Stimulated activated CD4-positive, alpha-beta T cell treated with anti-CD3 and anti-CD28 coated beads, Interleukin-12 subunit alpha, Interleukin-12 subunit beta, amount 100 ng/mL, for 48 hours (primary cell): ENCODE measurements at regions not wholly inside any gene's neighbourhood (a gene's known extent, or its start where the extent isn't known, plus 50 kb on each side); places are given as distances from the start of the nearest gene placed in this dataset.

Experiments
- DNase-seq, 3 donors: peaks; one replicate each; pipeline ENCODE4 v3.0.0-alpha.2; 2020; ENCODE audit warnings: low read depth in 2 of 3, low spot score in 1 of 3

DNA sequence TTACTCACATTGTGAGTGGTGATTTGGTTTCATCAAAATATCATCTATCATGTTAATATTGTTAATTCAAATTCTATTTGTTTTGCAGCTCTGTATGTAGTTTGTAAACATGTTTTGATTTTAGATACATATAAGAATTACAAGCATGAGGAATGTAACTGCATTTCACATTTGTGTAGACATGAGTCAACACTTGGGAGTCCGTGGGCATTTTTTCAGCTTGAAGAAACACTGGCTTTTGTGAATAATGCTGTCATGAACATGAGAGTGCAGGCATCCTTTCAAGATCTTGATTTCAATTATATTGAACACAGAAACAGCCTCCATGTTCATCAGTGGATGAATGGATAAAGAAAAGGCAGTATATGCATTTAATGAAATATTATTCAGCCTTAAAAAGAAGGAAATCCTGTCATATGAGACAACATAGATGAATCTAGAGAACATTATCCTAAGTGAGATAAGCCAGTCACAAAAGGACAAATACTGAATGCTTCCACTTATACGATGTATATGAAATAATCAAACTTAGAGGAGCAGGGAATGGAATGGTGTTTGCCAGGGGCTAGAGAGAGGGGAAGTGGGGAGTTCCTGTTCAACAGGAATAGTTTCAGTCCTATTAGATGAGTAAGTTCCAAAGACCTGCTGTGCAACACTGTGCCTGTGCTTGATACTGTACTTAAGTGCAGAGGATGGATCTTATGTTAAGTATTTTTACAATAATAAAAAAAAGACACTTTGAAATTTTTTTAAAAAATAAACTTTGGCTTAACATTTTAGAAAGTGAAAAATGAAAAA is 194.9 kb downstream of the LRATD1 start:
- no peak for DNase-seq

DNA sequence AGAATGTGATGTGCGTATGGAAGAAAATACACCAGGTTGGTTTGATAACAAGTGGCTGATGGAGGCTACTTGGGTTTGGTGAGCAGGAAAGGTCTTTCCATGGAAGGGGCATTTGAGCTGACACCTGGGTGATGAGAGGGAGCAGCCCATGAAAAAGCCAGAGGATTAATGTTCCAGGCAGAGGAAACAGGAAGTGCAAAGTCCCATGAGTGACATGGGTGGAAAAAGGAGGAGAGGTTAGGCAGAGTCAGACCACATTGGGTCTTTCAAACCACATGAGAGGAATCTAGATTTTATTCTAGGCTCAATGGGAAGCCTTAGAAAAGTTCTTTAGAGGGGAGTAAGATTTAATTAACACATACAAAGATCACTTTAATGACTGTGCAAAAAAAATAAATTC is 195.7 kb downstream of the LRATD1 start:
- DNase-seq, result no peak

DNA sequence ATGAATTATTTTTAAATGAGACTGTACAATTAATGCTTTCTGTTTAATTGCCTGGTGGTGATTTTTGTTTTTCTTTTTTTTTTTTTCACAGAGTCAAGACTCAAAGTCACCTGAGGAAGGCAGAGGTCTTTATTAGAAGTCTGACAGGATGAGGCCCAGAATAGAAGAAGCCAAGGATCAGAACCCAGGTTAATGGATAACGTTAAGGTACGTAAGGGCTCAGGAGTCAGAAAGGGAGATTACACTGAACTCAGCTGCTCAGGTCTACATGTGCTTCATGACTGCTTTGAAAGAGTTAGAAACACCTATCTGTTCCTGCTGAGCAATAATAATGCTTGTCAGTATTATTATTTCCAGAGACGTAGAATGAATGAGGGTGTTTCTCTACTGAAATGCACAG is 196.5 kb downstream of the LRATD1 start:
- no peak for DNase-seq

DNA sequence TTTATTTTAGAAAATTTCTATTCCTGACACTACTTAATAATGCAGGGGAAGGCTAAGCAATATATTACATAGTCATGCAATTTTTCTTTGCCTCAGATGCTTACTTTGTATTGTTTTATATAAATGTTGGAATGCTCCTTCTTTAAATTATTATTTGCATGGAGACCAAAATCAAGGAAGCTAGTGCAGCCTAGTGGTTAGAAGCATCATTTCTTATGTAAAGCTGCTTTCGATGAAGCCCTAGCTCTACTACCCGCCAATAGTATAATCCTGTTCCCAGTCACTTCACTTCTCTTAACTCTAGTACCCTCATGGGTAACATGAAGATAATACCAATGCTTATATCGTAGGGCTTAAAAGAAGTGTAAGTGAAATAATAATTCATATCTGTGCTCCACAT is 198.9 kb downstream of the LRATD1 start:
- DNase-seq, result no peak

DNA sequence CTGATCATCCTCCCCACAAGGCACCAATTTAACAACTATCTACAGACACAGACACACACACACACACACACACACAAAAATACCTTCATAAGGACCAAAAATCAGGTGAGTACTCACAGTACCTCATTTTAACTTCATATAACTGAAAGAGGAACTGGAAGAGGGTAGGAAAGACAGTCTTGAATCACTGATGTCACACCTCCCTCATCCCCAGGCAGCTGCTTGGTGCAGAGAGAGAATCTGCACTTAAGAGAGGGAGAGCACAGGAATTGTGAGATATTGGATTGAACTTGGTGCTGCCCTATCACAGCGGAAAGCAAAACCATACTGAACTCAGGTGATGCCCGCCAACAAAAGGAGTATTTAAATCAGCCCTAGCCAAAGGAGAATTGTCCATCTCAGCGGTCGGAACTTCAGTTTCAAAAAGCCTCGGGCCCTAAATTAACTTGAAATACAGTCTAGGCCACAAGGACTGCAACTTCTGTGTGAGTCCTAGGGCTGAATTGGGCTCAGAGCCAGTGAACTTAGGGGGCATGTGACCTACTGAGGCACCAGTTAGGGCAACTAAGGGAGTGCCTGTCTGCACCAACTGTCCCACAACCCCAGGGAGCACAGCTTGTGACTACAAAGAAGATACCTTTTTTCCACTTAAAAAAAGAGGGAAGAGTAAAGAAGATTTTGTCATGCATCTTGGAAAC is 211.1 kb downstream of the LRATD1 start:
- no peak for DNase-seq

DNA sequence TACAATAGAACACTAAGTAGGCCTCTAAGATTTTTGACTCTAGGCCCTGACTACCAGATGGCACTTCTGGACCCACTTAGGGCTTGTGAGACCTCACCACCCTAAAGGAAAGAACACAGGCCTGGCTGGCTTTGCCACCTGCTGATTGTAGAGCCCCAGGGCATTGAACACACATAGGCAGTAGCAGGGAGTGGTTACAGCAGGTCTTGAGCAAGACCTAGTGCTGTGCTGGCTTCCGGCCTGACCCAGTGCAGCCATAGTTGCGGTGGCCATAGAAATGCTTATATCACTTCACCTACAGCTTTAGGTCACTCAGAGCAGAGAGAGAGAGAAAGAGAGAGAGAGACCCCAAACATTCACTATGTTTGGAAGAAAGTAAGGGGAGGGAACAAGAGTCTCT is 223.2 kb downstream of the LRATD1 start:
- no peak for DNase-seq

DNA sequence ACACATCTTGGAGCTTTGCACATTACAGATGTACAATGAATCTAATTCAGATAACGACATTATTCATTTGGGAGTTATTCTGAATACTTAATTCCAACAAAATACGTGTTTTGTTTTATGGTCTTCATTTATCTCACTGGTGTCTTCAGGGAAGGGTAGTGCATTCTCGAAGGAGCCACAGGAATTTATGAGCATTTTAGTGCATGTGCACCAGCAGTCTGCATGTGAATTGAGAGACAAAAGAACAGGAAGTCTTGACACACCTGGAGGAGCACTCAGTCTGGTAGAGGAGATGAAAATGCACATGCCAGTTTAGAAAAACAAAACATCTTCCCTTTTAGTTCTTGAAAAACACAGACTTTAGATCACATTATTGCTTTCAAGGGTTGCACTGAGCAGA is 228.7 kb downstream of the LRATD1 start:
- no peak for DNase-seq

DNA sequence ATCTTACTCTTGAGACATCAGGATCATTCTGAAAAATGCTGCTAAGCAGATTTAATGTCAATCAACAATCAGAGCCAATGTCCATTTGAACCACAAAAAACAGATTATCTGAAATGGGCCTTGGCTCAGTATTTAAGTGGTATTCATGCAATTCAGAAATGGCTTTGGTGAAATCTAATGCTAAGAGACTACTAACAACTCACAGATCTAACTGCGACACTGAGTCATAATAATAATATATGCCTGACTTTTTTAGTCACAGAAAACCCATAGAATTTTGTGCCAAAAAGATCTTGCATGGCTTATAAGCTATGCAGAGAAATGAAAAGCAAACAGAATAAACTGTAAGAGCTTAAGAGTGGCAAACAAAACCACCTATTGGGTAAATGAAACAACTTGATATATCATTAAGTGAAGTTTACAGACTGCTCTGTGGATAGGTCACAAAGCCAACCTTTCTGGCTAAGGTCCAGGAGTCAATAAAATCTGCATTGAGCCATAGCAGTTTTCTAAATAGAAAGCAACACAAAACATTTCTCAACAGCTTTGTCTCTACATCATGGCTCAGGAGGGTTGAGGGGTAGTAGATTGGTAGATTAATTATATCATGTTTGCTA is 234.3 kb downstream of the LRATD1 start:
- DNase-seq, result no peak

DNA sequence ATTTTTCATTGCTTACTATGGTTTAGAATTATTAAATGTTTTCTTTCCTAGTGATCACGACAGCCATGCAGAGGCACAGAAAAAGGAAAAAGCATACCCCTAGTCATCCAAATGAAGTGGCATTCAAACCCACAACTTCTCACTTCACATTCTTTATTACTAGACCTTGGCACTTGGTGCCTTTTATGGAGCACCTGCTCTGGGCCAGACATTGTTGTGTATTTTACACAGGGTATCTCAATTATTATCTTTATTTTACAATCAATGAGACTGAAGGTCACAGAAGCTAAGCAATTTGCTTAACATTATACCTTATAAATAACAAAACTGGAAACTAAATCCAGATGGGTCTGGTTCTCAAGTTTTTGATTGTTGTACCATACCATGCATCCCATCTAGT is 235.3 kb downstream of the LRATD1 start:
- no peak for DNase-seq

DNA sequence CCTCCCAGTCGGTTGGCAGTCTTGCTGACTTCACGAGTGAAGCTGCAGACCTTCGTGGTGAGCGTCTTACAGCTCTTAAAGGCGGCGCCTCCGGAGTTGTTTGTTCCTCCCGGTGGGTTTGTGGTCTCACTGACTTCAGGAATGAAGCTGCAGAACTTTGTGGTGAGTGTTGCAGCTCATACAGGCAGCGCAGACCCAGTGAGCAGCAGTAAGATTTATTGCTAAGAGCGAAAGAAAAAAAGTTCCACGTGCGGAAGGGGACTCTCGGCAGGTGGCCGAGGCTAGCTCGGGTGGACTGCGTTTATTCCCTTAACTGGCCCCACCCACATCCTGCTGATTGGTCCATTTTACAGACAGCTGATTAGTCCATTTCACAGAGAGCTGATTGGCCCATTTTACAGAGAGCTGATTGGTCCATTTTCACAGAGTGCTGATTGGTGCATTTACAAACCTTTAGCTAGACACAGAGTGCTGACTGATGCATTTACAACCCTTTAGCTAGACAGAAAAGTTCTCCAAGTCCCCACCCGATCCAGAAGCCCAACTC is 240.3 kb downstream of the LRATD1 start:
- no peak for DNase-seq

DNA sequence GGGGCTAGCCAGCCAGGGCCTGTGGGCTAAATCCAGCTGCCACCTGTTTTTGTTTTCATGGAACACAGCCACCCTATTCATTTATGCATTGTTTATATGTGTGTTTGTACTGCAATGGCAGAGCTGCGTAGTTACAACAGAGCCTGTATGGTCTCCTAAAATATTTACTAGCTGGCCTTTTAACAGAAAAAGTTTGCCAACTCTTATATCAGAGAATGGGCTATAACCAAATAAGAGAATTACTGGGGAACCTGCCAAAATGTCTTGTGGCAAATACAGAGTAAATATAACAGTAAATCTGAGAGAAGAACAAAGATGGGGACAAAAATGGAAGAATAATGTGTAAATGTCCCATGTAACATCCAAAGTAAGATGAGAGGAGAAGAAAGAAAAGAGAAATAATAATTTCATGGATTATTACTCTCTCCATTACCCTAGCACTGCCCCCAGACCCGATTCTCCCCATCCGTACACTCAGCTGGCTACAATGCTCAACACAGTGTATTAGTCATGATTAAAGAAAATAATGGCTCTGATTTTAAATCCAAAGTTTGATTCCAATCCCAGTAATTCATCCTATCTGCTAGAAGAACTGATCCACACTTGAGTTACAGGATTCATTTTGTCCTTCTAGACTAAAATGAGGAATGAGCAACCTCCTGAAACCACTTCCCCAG is 249.3 kb downstream of the LRATD1 start:
- DNase-seq, result no peak

DNA sequence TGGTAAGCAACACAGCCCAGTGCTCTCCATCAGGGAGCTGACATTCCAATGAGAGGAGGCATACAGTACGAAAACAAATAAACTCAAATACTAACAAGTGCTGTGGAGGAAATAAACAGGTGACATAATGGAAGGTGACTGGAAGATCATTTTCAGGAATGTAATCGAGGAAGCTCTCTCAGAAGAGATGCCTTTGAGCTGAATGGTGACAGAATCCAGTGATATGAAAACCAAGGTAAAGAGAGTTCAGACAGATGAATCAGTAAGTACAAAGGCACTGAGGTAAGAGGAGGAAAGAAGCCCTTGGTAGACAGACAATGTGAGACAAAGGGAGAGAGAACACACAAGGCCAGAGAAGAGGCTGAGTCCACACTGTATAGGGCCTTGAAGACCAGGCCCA is 252.1 kb downstream of the LRATD1 start:
- DNase-seq, result no peak

DNA sequence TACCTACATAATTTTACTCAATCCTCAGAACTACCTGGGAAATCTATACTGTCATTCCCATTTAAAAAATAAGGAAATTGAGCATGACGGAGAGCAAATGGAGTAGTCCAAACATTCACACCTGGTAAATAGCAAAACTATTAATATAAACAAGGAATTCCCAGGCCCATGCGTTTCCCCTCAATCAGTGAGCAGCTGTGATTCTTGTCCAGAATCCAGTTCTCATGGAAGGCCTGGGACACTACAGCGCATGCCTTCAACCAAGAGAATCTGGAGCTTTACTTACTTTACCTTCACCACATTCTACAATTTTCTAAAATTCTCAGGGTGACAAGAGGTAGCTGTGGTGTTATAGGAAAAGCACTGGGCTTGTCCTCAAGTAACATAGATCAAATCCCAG is 259.0 kb downstream of the LRATD1 start:
- no peak for DNase-seq

DNA sequence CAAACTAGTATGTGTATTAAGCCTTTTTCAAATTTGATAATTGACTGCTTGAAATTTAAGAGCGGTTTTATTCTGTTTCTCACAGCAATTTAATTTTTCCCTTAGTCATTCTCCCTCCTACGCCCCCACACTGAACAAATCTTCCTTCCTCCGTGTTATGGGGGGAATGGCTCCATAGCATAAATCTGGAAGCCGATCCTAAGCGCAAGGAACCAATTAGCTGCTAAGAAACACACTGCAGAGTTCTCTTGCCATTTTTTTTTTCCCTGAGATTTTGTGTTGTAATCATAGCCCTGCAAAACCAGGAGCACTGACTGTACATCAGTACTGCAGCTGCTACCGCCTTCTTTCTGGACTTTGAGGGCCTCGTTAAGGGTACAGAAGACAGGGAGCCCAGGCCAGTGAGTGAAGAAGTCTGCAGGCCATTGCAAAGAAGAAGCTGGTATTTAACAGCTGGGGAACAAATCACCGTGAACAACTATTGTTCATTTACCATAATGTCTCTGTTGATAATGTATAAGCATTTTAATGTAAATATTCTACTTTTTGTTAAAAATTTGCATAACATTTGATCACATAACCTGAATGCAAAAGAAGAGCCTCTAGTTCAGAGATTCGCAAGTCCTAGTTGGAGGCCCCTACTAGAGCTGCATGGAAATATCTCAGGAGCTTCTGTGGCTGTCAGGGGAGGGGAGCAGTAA is 264.0 kb downstream of the LRATD1 start:
- no peak for DNase-seq

DNA sequence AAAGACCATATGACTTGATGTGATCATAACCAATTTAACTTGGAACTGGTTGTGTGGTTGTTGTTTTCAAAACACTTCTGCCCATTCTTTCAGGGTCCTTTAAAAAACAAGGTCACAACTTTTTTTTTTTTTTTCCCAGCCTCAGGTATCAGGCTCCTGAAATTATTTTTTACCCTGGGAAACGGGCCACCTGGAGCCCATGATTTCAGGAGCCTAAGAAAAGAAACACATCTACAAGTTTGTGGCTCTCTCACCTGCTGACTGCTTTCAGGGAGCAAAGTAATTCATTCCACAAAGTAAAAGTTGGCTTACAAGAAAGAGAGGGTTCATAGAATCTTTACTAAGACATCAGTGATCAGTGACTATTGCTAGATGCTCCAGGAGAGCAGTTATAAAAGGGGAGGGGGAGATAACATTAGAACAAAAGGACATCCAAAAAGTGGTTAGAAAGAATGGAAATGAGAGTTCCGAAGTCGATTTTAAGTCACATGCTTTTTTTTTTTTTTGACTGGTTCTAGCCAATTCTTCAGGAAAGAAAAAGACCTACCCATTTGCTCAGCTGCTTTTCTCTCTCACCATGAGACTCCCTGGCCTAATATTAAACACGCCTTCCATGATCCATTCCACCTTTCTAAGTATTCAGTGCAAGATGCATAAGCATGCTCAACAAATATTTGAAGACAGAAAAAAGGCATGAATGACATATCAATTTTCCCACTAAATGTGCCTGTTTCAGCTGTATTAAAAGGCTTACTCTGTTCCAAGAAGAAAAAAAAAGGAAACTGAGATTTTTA is 267.3 kb downstream of the LRATD1 start:
- no peak for DNase-seq

DNA sequence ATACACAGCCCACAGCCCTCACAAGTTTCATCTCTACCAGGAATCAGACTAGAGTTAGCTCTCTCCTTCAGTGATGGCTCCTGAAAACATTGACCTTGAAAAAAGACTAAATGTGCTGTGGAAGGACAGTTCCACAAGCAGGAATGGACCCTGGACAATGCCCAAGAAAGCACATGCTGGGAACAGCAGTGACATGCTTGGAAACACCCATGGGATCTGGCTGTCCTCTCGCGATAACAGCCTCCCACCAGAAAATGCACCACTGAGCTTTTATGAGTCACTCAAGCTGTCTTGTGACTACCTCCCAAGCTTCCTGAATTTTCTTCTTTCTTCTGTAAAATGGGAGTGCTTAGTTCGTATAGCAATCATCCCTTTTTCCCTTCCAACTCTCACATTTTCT is 269.2 kb downstream of the LRATD1 start:
- no peak for DNase-seq

DNA sequence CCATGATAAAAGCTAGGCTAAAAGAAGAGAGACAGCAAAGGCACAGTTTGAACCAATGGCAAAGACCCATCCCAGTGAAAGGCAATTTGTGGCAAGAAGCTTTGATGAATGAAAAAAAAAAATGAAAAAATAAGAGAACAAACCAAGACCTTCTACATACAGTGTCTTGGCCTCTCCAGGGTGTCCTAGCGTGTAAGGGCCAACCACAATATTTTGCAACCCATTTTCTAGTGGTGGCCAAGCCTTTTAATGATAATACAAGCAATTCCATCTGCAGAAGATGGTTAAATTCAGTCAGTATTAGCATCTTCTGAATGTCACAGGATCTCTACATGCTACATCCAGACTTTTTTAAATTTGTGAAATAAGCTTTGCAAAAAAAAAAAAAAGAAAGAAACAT is 270.4 kb downstream of the LRATD1 start:
- no peak for DNase-seq

DNA sequence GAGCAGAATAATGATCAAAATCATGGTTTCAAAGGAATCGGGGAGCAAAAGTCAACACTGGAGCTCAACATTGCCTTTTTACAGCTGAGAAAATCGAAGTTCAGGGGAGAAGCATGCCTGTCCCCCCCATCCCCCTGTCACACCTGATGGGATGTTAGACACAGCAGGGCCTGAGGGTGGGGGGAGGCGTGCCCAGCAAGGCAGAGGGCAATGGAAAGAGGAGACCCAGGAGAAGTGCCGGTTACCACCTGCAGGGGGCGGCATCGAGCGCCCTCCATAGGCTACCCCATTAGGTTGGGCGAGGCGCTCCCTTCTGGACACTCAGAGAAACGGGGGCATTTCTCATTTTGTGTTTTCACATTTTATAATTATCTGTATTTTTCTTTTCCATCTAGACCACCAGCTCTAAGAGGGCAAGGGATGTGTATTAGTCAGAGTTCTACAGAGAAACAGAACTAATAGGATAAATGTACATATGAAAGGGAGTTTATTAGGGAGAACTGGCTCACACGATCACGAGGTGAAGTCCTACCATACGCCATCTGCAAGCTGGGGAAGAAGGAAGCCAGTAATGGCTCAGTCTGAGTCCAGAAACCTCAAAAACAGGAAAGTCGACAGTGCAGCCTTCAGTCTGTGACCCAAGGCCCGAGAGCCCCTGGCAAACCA is 271.3 kb downstream of the LRATD1 start:
- peak; percentile 20 to 48 (median 43) for DNase-seq

DNA sequence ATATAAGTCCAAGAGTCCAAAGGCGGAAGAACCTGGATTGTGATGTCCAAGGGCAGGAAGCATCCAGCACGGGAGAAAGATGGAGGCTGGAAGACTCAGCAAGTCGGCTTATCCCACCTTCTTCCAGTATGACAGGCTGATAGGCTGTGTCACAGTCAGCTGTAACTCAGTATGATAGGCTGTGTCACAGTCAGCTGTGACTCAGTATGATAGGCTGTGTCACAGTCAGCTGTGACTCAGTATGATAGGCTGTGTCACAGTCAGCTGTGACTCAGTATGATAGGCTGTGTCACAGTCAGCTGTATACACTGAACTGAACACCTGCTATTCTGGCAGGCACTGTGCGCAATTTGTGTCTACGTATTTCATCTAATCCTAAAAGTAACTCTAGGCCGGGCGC is 271.9 kb downstream of the LRATD1 start:
- DNase-seq, result peak in 1 of 3 donors; percentile 0

DNA sequence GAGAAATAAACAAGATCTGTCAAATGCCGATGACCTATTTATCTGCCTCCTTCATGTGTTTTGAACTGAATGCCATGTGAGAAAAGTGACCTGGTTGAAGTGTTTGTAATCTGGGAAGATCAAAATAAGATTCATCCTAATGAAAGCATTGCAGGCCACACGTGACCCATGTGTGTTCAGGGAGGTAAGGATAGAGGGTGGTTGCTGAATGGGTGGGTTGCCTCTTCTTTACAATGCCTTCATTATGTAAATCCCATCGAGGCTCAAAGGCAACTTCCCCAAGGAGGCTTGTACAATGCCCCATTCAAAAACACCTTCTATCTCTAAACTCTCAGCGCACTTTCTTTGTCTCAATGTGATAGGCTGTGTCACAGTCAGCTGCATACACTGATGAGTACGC is 273.1 kb downstream of the LRATD1 start:
- DNase-seq, result no peak
